Vagina (tissue), 2 donors: ENCODE measurements at regions not wholly inside any gene's neighbourhood (a gene's known extent, or its start where the extent isn't known, plus 50 kb on each side); places are given as distances from the start of the nearest gene placed in this dataset.
"Not testable (repeated sequence)": the region's sequence is repeated elsewhere in the genome, so short reads cannot be mapped to it uniquely, and the experiment has no call there.

ENCODE experiments used
- DNase-seq, 2 donors: peaks; one replicate each; pipeline ENCODE4 v3.0.0-alpha.2; 2017; ENCODE audit errors: extremely low spot score in 2 of 2
- H3K27ac ChIP-seq: fragments of 200-600 bp; sonication (generic); one replicate; pipeline ENCODE4 v1.5.1; 2019
- H3K27me3 ChIP-seq: fragments of 200-600 bp; sonication (generic); one replicate; pipeline ENCODE4 v1.5.1; 2019
- H3K36me3 ChIP-seq, 2 donors: fragments of 200-600 bp; sonication (generic); one replicate each; pipeline ENCODE4 v1.5.1; 2017 to 2019
- H3K4me1 ChIP-seq: fragments of 200-600 bp; sonication (generic); one replicate; pipeline ENCODE4 v1.5.1; 2019
- H3K4me3 ChIP-seq, 2 donors: fragments of 200-600 bp; sonication (generic); 1 replicate in 1 of 2; 2 replicates in 1 of 2; pipeline ENCODE4 v1.5.1; 2016 to 2019
- H3K9me3 ChIP-seq: fragments of 200-600 bp; sonication (generic); one replicate; pipeline ENCODE4 v1.5.1; 2019
- CTCF ChIP-seq, 3 experiments: fragments of 450-650 bp in 2 of 3; fragments of 200-600 bp in 1 of 3; sonication (generic) in 1 of 3; IDR thresholded peaks; one replicate each; pipeline ENCODE4 v1.5.1; 2017 to 2019; ENCODE audit warnings: antibody characterized with exemption in 3 of 3, mild to moderate bottlenecking in 2 of 3, moderate library complexity in 2 of 3
- POLR2A ChIP-seq, 2 donors: fragments of 450-650 bp; IDR thresholded peaks; one replicate each; pipeline ENCODE4 v1.6.1; 2017; ENCODE audit warnings: antibody characterized with exemption in 2 of 2, mild to moderate bottlenecking in 2 of 2, moderate library complexity in 2 of 2
- POLR2AphosphoS5 ChIP-seq, 2 donors: sonication (generic); formaldehyde crosslinking; IDR thresholded peaks; one replicate each; pipeline ENCODE4 v1.9.0; 2017; ENCODE audit warnings: antibody characterized with exemption in 2 of 2, mild to moderate bottlenecking in 2 of 2, low read depth in 1 of 2; ENCODE audit not compliant: insufficient read depth in 1 of 2
- intact Hi-C: fragments of 100-400 bp; cut with DNase I; formaldehyde crosslinking; loops from one replicate; pipeline ENCODE4 v1.15.1; 2023

DNA sequence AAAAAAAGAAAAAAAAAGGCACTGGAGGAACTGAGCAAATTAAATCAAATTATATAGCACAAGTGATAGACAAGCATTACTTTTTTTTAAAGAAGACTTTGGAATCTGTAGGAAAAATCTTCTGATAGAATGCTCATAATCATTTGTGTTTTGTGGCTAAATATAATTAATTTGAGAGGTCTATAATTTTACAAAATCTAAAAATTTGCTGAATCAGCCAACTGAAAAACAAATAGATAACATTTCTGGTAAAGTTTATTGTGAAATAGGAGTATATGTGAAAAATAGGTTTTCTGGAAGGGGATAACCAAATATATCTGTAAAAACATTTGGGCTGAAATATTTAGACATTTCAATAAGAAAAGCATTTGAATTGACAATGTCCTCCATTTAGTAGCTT is 844.9 kb upstream of the COBL start:
- DNase-seq = no peak
- intact Hi-C loops = no loop called here
- Histone ChIP-seq H3K36me3 (no peaks in the 10 kb centered on the region), H3K27ac (no peak overlapping the region), H3K27me3 (no peaks in the 10 kb centered on the region), H3K4me1 (no peaks in the 10 kb centered on the region), H3K4me3 (no peak overlapping the region), H3K9me3 (no peaks in the 10 kb centered on the region)
- TF ChIP-seq POLR2A (IDR thresholded peaks at IDR 0.05) = no peak
- no peak for TF ChIP-seq CTCF (IDR thresholded peaks at IDR 0.05)
- TF ChIP-seq POLR2AphosphoS5 (IDR thresholded peaks at IDR 0.05; ENCODE audit: insufficient read depth in 1 of 2, low read depth in 1 of 2) = no peak

GRCh38 chr7:52159421-52159820 is 842.8 kb upstream of the COBL start:
- H3K36me3 ChIP-seq, H3K27me3 ChIP-seq, H3K9me3 ChIP-seq, intact Hi-C loops, H3K27ac ChIP-seq, DNase-seq, H3K4me1 ChIP-seq, H3K4me3 ChIP-seq: not testable (repeated sequence)

DNA sequence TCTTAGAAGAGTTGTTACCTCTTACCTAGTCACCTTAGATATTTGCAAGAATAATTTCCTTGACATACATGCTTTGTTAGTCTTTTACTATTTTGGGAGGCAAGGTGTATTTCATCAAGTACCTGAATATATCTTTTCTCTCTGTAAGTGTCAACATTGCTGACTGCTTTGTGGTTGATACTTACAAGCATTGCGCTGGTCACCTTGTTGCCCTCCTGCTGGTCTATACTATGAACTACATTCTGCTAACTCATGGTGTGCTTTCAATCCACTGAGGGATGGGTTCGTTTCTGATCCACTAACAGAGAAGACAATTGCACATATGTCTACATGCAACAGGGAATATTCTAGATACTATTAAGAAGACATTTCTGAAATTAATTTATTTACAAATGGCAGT is 837.8 kb upstream of the COBL start:
- no peak overlapping the region for H3K27ac ChIP-seq
- H3K4me1 ChIP-seq = no peaks in the 10 kb centered on the region
- TF ChIP-seq POLR2A (IDR thresholded peaks at IDR 0.05) (no peak), CTCF (IDR thresholded peaks at IDR 0.05) (no peak), POLR2AphosphoS5 (IDR thresholded peaks at IDR 0.05; ENCODE audit: insufficient read depth in 1 of 2, low read depth in 1 of 2) (no peak)

GRCh38 chr7:52151559-52151958 is 835.0 kb upstream of the COBL start:
- DNase-seq = no peak
- H3K36me3 ChIP-seq = no peaks in the 10 kb centered on the region
- H3K9me3 ChIP-seq = no peaks in the 10 kb centered on the region
- intact Hi-C loops = no loop called here
- no peak for TF ChIP-seq POLR2AphosphoS5 (IDR thresholded peaks at IDR 0.05; ENCODE audit: insufficient read depth in 1 of 2, low read depth in 1 of 2)
- TF ChIP-seq POLR2A (IDR thresholded peaks at IDR 0.05) = no peak
- no peak for TF ChIP-seq CTCF (IDR thresholded peaks at IDR 0.05)
- no peak overlapping the region for H3K27ac ChIP-seq
- H3K4me1 ChIP-seq = no peaks in the 10 kb centered on the region
- H3K4me3 ChIP-seq = no peak overlapping the region
- no peaks in the 10 kb centered on the region for H3K27me3 ChIP-seq

More for the DNA sequence above, 837.8 kb upstream of the COBL start:
- intact Hi-C loops = no loop called here
- DNase-seq = no peak
- no peak overlapping the region for H3K4me3 ChIP-seq
- no peaks in the 10 kb centered on the region for H3K9me3 ChIP-seq
- H3K36me3 ChIP-seq = no peaks in the 10 kb centered on the region
- H3K27me3 ChIP-seq = no peaks in the 10 kb centered on the region

- Histone ChIP-seq H3K4me1 (no peaks in the 10 kb centered on the region), H3K9me3 (no peaks in the 10 kb centered on the region), H3K27ac (no peak overlapping the region), H3K36me3 (no peaks in the 10 kb centered on the region), H3K27me3 (no peaks in the 10 kb centered on the region), H3K4me3 (no peak overlapping the region)
- DNase-seq = no peak
- intact Hi-C loops = no loop called here
- TF ChIP-seq POLR2A (IDR thresholded peaks at IDR 0.05) (no peak), CTCF (IDR thresholded peaks at IDR 0.05) (no peak), POLR2AphosphoS5 (IDR thresholded peaks at IDR 0.05; ENCODE audit: insufficient read depth in 1 of 2, low read depth in 1 of 2) (no peak)
These were observed 834.3 kb upstream of the COBL start for GRCh38 chr7:52150952-52151351.
